NCI-H69 (cell line): ENCODE measurements at regions not wholly inside any gene's neighbourhood (a gene's known extent, or its start where the extent isn't known, plus 50 kb on each side); places are given as distances from the start of the nearest gene placed in this dataset.
"Not testable (repeated sequence)": the region's sequence is repeated elsewhere in the genome, so short reads cannot be mapped to it uniquely, and the experiment has no call there.

Experiments
- DNase-seq: peaks from one replicate; lab custom pipeline; 2025; lab: John Stamatoyannopoulos, UW

GRCh38 chrX:3440981-3441380 lies 94.5 kb upstream of the MXRA5 start:
- no peak for DNase-seq

DNA sequence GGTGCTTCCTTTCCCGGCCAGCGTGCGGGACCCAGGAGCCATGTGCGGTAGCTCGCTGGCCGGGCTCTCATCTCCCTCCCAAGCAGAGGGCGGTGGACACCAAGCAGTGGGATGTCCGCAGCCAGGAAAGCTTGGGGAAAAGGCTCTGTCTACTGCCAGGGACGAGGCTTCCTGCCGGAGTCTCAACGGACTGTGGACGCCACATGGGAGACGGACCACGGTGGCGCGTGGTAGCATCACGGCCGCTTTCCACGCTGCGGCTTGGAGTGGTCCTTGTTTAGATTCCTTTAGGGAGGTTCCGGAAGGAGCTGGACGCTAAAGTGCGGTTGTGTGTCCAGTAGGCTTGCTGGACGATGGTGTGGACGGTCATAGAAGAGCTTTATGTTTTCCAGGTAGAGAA lies 89.5 kb upstream of the MXRA5 start:
- not testable (repeated sequence) for DNase-seq

DNA sequence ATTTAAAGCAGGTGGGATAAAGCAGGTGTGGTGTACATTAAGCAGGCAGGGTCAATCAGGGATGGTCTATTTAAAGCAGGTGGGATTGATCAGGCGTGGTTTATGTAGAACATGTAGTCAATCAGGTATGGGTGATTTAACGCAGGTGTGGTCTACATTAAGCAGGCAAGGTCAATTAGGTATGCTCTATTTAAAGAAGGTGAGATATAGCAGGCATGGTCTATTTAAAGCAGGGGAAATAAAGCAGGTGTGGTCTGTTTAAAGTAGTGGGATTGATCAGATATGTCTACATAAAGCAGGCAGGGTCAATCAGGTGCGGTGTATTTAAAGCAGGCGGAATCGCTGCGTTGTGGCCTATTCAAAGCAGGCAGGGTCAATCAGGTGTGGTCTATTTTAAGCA lies 88.6 kb upstream of the MXRA5 start:
- no peak for DNase-seq

- DNase-seq: no peak
Measured at GRCh38 chrX:3428792-3429191, 82.3 kb upstream of the MXRA5 start.

- DNase-seq: no peak
Measured at GRCh38 chrX:3426552-3426951, 80.1 kb upstream of the MXRA5 start.

- DNase-seq: no peak
Measured at GRCh38 chrX:3425031-3425430, 78.6 kb upstream of the MXRA5 start.

DNA sequence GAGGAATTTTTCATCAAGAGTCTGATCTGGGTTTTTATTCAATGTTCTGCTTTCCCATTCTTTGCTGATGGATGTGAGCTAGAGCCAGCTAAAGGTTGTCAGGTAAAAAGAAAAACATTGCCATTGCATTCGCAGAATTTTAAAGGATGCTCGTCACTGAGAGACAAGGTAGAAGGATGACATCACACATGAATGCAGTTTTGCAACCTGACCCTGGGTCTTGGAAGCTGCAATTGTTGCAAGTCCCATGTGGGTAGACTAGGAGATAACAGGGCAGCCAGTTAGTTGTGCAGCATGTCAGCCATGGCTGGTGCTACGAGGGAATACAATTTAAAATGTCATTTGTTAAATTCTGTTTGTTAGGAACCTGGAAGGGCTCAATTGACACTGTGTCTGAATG lies 73.9 kb upstream of the MXRA5 start:
- no peak for DNase-seq

DNA sequence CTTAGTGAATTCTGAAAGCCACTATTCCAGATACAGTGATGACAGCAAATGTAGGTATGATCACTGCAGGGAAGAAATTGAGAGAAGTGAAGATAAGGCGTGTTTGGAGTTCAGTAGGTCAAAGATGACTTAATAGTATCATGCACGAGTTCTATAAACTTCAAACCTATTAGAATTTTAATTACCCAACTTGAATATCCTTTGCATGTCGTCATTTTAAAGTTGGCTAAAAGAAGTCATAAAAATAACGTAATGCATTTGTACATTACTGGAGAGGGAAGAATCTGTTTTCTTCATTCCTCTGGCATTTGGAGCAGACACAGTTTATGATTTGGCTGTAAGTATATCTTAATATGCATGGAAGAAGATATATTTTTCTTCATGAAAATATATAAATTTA lies 68.6 kb upstream of the MXRA5 start:
- no peak for DNase-seq

DNA sequence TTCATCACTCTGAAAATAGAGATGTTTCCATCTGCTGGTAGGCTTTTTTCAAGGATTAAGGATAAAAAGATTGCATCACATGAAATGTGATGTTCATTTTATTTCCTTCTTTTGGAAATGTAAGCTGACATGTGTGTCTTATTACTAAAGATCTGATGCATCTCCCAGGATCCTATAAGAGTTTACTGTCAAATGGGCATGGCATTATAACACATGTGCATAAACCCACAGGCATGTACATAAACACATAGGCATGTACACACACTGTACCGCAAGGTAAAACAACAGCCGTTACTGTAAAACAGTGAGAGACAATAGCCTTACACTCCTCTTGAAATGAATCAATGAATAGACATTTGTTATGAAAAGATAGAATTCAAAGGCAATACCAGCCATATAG lies 65.2 kb upstream of the MXRA5 start:
- DNase-seq: not testable (repeated sequence)

GRCh38 chrX:3409936-3410335 lies 63.5 kb upstream of the MXRA5 start:
- DNase-seq: not testable (repeated sequence)

DNA sequence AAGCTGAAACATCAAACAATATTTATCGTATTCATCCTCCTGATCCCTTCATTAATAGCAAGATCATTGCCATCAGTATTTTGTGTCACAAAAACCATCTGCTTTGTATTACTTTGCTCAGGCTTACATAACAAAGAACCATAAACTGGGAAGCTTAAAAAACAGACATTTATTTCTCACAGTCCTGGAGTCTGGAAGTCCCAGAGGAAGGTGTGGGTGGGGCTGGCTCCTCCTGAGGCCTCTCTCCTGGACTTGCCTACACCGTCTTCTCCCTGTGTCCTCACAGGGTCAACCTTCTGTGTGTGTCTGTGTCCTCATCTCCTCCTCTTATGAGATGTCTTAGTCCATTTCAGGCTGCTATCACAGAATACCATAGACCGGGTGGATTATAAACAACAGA lies 61.3 kb upstream of the MXRA5 start:
- DNase-seq: no peak

DNA sequence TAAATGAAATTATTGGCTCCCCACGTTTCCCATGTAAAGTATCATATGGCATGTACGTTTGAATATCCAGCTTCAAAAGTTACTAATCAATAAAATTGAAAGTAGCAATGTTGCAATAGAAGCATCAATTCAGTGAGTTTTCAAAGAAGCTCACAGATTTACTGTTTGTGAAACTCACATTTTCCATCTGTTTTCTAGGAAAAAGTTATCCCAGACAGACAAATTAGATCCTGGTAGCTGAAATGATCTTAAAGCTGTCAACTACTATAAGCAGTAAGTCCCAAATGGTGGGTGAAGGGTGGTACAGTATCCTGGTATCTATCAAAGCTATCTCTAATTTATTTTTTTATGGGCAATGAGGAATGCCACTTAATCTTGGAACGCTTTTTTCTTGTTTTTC lies 60.7 kb upstream of the MXRA5 start:
- DNase-seq: no peak

DNA sequence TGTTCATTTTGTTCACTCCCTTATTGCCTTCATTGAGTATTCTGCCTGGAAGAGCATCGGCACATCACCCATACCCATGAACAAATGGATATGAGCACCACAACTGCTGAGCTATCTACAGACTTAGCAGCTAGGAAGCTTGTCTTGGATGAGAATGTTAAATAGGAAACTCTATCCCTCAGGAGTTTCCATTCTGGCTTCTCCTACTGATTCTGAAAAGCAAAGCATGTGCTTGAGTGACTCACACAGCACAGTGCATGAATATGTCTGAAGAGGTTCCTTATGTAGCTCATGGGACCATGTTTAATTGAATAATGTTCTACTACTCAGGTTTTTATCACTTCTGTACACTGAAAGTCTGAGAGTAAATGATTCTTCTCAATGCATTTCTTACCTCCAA lies 57.3 kb upstream of the MXRA5 start:
- DNase-seq: no peak
